ENCODE measurements at regions not wholly inside any gene's neighbourhood (a gene's known extent, or its start where the extent isn't known, plus 50 kb on each side); places are given as distances from the start of the nearest gene placed in this dataset.

DNA sequence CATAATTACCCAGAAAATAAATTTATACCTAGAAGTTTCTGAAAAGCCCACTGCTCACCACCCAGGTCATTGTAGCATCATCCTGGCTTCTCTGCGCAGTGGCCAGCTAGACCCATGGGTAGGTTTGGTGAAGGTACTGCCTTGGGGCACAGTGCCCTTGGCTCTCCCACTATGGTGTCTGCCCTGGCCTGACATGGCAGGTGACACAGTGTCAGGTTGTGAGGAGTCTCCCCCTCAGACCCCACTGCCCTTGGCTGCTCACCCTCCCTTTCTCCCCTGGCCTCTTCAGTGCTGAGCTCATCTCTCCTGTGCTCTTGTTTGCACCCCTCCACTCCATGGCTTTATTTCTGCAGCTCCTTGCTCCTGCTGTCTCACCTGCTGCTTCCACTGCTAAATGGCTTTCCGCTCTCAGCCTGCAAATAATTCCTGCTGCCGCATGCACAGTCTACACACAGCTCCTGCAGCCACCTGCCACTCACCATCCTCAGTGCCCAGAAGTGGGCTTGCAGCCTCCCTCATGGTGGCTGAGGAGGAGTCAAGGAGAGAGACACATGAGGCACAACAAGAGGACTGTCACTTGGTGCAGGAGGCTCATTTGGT, 313.4 kb upstream of the MOCS1 start:
- Mint-ChIP-seq H3K4me3 (ENCODE audit: unreplicated experiment) (no peak overlapping the region), H3K9me3 (ENCODE audit: unreplicated experiment) (no peaks in the 10 kb centered on the region), H3K27ac (ENCODE audit: unreplicated experiment) (no peak overlapping the region), H3K36me3 (ENCODE audit: unreplicated experiment) (no peaks in the 10 kb centered on the region), H3K27me3 (ENCODE audit: unreplicated experiment) (peaks cover 2% of the 10 kb centered on the region), H3K4me1 (ENCODE audit: low read depth, unreplicated experiment) (no peaks in the 10 kb centered on the region)
- no peak for DNase-seq
- TF ChIP-seq CTCF (IDR thresholded peaks at IDR 0.05; ENCODE audit: partially characterized antibody, unreplicated experiment): no peak

DNA sequence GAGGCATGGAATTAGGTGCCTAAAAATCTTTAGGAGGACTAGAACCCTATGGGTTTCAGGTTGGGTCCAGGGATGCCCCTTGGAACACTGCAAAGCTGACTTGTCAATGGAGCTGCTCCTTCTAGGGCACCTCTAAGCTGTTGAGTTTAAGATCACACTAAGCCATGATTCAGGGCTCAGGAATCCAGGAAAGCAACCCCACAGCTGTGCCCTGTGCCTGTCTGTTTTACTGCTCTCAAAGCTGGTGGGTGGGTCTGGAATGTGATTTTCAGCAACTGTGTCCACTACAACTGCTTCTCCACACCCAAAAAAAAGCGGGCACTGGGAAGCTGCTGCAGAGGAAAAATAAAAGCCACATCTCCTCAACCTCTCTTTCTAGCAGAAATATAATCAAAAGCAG, 310.4 kb upstream of the MOCS1 start:
- Mint-ChIP-seq H3K36me3 (ENCODE audit: unreplicated experiment) (no peaks in the 10 kb centered on the region), H3K4me1 (ENCODE audit: low read depth, unreplicated experiment) (no peaks in the 10 kb centered on the region), H3K27ac (ENCODE audit: unreplicated experiment) (no peak overlapping the region), H3K27me3 (ENCODE audit: unreplicated experiment) (no peaks in the 10 kb centered on the region), H3K9me3 (ENCODE audit: unreplicated experiment) (no peaks in the 10 kb centered on the region), H3K4me3 (ENCODE audit: unreplicated experiment) (no peak overlapping the region)
- TF ChIP-seq CTCF (IDR thresholded peaks at IDR 0.05; ENCODE audit: partially characterized antibody, unreplicated experiment): no peak
- DNase-seq: no peak

DNA sequence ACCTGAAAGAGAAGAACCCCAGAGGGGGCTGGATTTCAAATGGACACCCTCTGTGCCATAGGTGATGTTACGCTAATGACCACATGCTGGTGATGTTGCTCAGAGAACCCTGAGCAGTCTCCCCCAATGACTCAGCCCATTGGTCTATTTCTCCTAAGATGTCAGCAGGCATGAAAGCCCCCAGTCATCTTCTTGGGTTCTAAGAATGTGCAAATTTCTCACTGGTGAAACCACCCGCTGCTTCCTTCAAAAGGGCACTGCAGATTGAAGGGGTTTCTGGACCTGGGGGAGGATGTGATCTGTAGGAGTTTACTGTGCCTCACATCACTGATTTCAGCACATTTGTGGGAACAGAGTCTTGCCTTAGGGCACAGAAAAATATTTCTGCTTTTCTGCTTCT, 298.4 kb upstream of the MOCS1 start:
- no peak for TF ChIP-seq CTCF (IDR thresholded peaks at IDR 0.05; ENCODE audit: partially characterized antibody, unreplicated experiment)

DNA sequence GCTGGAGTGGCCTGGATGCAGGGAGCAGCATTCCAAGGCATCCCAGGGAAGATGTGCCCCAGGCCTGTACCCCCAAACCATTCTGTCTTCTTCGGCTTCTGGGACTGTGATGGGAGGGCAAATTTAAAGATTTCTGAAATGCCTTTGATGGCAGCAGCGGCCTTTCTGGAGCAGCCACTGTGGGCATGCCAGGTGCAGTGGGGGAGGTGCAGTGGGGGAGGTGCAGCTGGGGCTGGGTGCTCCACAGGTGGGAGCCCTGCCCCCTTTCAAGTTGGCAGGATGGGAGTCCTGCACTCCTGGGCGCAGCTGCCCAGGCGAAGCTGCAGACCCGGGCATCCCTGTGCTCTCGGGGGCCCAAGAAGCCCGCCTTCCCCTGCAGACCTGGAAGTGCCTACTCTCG, 293.5 kb upstream of the MOCS1 start:
- no peak for TF ChIP-seq CTCF (IDR thresholded peaks at IDR 0.05; ENCODE audit: partially characterized antibody, unreplicated experiment)
- DNase-seq: no peak
- Mint-ChIP-seq H3K27me3 (ENCODE audit: unreplicated experiment) (no peaks in the 10 kb centered on the region), H3K36me3 (ENCODE audit: unreplicated experiment) (no peaks in the 10 kb centered on the region), H3K27ac (ENCODE audit: unreplicated experiment) (no peak overlapping the region), H3K4me1 (ENCODE audit: low read depth, unreplicated experiment) (no peaks in the 10 kb centered on the region), H3K9me3 (ENCODE audit: unreplicated experiment) (peaks cover 2% of the 10 kb centered on the region), H3K4me3 (ENCODE audit: unreplicated experiment) (no peak overlapping the region)

More for the DNA sequence above, 298.4 kb upstream of the MOCS1 start:
- H3K4me1 Mint-ChIP-seq (ENCODE audit: low read depth, unreplicated experiment): no peaks in the 10 kb centered on the region
- H3K36me3 Mint-ChIP-seq (ENCODE audit: unreplicated experiment): peaks cover 3% of the 10 kb centered on the region
- no peak overlapping the region for H3K4me3 Mint-ChIP-seq (ENCODE audit: unreplicated experiment)
- no peaks in the 10 kb centered on the region for H3K9me3 Mint-ChIP-seq (ENCODE audit: unreplicated experiment)
- DNase-seq: no peak
- no peaks in the 10 kb centered on the region for H3K27me3 Mint-ChIP-seq (ENCODE audit: unreplicated experiment)
- no peak overlapping the region for H3K27ac Mint-ChIP-seq (ENCODE audit: unreplicated experiment)

DNA sequence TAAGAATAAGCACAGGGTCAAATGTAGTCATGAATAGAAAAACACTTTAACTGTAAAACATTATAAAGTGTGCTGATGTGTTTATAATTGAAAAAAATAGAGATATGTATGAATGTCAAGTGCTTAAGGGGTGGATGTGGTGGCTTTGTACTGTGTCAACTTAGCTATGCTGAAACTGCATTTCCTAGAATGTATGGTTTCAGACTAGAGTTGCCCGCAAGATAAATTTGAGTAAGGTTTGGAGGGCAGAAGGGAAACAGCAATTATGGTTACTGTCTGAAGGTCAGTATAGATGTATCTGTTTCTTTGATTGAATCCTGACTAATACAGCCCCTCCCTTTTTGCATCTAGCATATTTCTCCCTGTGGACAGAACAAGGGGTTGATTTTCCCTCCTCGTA, 288.1 kb upstream of the MOCS1 start:
- TF ChIP-seq CTCF (IDR thresholded peaks at IDR 0.05; ENCODE audit: partially characterized antibody, unreplicated experiment): no peak
- no peak for DNase-seq
- peaks cover 2% of the 10 kb centered on the region for H3K9me3 Mint-ChIP-seq (ENCODE audit: unreplicated experiment)
- no peaks in the 10 kb centered on the region for H3K27me3 Mint-ChIP-seq (ENCODE audit: unreplicated experiment)
- H3K27ac Mint-ChIP-seq (ENCODE audit: unreplicated experiment): no peak overlapping the region
- H3K36me3 Mint-ChIP-seq (ENCODE audit: unreplicated experiment): no peaks in the 10 kb centered on the region
- no peak overlapping the region for H3K4me3 Mint-ChIP-seq (ENCODE audit: unreplicated experiment)
- H3K4me1 Mint-ChIP-seq (ENCODE audit: low read depth, unreplicated experiment): no peaks in the 10 kb centered on the region
